ENCODE measurements at regions not wholly inside any gene's neighbourhood (a gene's known extent, or its start where the extent isn't known, plus 50 kb on each side); places are given as distances from the start of the nearest gene placed in this dataset.

GRCh38 chr18:24817150-24817549 is 356.7 kb downstream of the HRH4 start:
- no peak for DNase-seq (ENCODE audit: low spot score)
- Mint-ChIP-seq H3K9me3 (peaks cover 13% of the 10 kb centered on the region), H3K4me1 (peaks cover 50% of the 10 kb centered on the region), H3K27ac (no peak overlapping the region), H3K4me3 (no peak overlapping the region), H3K36me3 (no peaks in the 10 kb centered on the region), H3K27me3 (ENCODE audit: low read depth) (no peaks in the 10 kb centered on the region; the same call in 1 of the 2 replicates)
- TF ChIP-seq ZSCAN18 (CRISPR knock-in tag; IDR thresholded peaks at IDR 0.05) = no peak
- ATAC-seq = no peak
- ChIA-PET POLR2A (no interaction called here), CTCF (no interaction called here)

GRCh38 chr18:24817587-24818371 is 357.3 kb downstream of the HRH4 start:
- ATAC-seq (peak; percentile 59), DNase-seq (ENCODE audit: low spot score) (no peak)
- no peaks in the 10 kb centered on the region; the same call in 1 of the 2 replicates for H3K27me3 Mint-ChIP-seq (ENCODE audit: low read depth)
- H3K4me1 Mint-ChIP-seq = peaks cover 50% of the 10 kb centered on the region
- TF ChIP-seq, protein P1, sequence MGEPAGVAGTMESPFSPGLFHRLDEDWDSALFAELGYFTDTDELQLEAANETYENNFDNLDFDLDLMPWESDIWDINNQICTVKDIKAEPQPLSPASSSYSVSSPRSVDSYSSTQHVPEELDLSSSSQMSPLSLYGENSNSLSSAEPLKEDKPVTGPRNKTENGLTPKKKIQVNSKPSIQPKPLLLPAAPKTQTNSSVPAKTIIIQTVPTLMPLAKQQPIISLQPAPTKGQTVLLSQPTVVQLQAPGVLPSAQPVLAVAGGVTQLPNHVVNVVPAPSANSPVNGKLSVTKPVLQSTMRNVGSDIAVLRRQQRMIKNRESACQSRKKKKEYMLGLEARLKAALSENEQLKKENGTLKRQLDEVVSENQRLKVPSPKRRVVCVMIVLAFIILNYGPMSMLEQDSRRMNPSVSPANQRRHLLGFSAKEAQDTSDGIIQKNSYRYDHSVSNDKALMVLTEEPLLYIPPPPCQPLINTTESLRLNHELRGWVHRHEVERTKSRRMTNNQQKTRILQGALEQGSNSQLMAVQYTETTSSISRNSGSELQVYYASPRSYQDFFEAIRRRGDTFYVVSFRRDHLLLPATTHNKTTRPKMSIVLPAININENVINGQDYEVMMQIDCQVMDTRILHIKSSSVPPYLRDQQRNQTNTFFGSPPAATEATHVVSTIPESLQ (CRISPR knock-in tag; IDR thresholded peaks at IDR 0.05) = no peak
- no peak for TF ChIP-seq ERG (CRISPR knock-in tag; IDR thresholded peaks at IDR 0.05)
- no peak for TF ChIP-seq JAZF1 (CRISPR knock-in tag; IDR thresholded peaks at IDR 0.05)
- no peak for TF ChIP-seq E2F4 (CRISPR knock-in tag; IDR thresholded peaks at IDR 0.05; ENCODE audit: borderline replicate concordance, low read depth)
- no peak for TF ChIP-seq ZNF396 (CRISPR knock-in tag; IDR thresholded peaks at IDR 0.05; ENCODE audit: borderline replicate concordance)
- no peak for TF ChIP-seq ZNF317 (CRISPR knock-in tag; IDR thresholded peaks at IDR 0.05; ENCODE audit: borderline replicate concordance, low read depth)
- no peak for TF ChIP-seq ZNF219 (CRISPR knock-in tag; IDR thresholded peaks at IDR 0.05; ENCODE audit: borderline replicate concordance)
- TF ChIP-seq NFE2L1 (CRISPR knock-in tag; IDR thresholded peaks at IDR 0.05) = no peak
- no peak for TF ChIP-seq NR2C2 (CRISPR knock-in tag; IDR thresholded peaks at IDR 0.05)
- TF ChIP-seq CDX4 (CRISPR knock-in tag; IDR thresholded peaks at IDR 0.05; ENCODE audit: borderline replicate concordance) = no peak
- no peak for TF ChIP-seq GTF2I (CRISPR knock-in tag; conservative IDR thresholded peaks at IDR 0.05)
- TF ChIP-seq ZNF423 (CRISPR knock-in tag; IDR thresholded peaks at IDR 0.05) = no peak
- TF ChIP-seq USF1 (CRISPR knock-in tag; IDR thresholded peaks at IDR 0.05) = no peak
- no peaks in the 10 kb centered on the region for H3K36me3 Mint-ChIP-seq
- POLR2A ChIA-PET = no interaction called here
- no peak overlapping the region; the same call in 1 of the 2 replicates for H3K27ac Mint-ChIP-seq
- H3K9me3 Mint-ChIP-seq = peaks cover 13% of the 10 kb centered on the region
- CTCF ChIA-PET = interaction anchor here (0.6 to 0.8 kb wide), 2 partner anchors 23 to 492 kb away, joined by 3 read pairs; no protein-coding TSS in a partner anchor
- no peak overlapping the region for H3K4me3 Mint-ChIP-seq

Data from WTC11 (cell line).